Duodenal mucosa (tissue), 2 donors: ENCODE measurements at regions not wholly inside any gene's neighbourhood (a gene's known extent, or its start where the extent isn't known, plus 50 kb on each side); places are given as distances from the start of the nearest gene placed in this dataset.

Source experiments
- H3K27ac ChIP-seq: one replicate; pipeline ENCODE4 v1.7.0; 2013; ENCODE audit warnings: low read depth, low read length
- H3K27me3 ChIP-seq, 2 donors: one replicate each; pipeline ENCODE4 v1.7.0; 2013; ENCODE audit warnings: low read length in 2 of 2, control low read depth in 1 of 2; ENCODE audit not compliant: insufficient read depth in 2 of 2, control insufficient read depth in 1 of 2
- H3K36me3 ChIP-seq, 2 donors: one replicate each; pipeline ENCODE4 v1.7.0; 2013; ENCODE audit warnings: low read length in 2 of 2, control low read depth in 1 of 2; ENCODE audit not compliant: insufficient read depth in 2 of 2, control insufficient read depth in 1 of 2
- H3K4me1 ChIP-seq, 2 donors: one replicate each; pipeline ENCODE4 v1.7.0; 2013; ENCODE audit warnings: low read length in 2 of 2, control low read depth in 1 of 2; ENCODE audit not compliant: insufficient read depth in 2 of 2, control insufficient read depth in 1 of 2
- H3K4me3 ChIP-seq, 2 donors: one replicate each; pipeline ENCODE4 v1.7.0; 2013; ENCODE audit warnings: low read length in 2 of 2, low read depth in 1 of 2
- H3K9ac ChIP-seq, 2 donors: one replicate each; pipeline ENCODE4 v1.7.0; 2013; ENCODE audit warnings: low read length in 2 of 2, low read depth in 1 of 2
- H3K9me3 ChIP-seq, 2 donors: one replicate each; pipeline ENCODE4 v1.7.0; 2013; ENCODE audit warnings: low read length in 2 of 2, control low read depth in 1 of 2; ENCODE audit not compliant: control insufficient read depth in 1 of 2

DNA sequence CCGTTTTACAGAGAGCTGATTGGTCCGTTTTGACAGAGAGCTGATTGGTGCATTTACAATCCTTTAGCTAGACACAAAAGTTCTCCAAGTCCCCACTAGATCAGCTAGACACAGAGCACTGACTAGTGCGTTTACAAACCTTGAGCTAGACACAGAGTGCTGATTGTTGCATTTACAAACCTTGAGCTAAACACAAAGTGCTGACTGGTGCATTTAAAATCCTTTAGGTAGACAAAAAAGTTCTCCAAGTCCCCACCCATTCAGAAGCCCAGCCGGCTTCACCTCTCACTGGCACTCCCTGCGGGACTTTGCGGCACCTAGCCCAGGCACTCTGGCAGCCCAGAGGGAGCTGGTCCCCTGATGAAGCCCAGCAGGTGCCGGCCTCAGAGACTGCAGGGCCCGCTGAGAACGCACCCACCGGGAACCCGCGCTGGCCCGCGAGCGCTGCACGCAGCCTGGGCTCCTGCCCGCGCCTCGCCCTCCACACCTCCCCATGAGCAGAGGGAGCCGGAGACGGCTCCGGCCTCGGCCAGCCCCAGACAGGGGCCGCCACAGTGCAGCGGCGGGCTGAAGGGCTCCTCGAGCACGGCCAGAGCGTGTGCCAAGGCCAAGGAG is 508.1 kb upstream of the CHAC2 start:
- no peaks in the 10 kb centered on the region for H3K27me3 ChIP-seq

DNA sequence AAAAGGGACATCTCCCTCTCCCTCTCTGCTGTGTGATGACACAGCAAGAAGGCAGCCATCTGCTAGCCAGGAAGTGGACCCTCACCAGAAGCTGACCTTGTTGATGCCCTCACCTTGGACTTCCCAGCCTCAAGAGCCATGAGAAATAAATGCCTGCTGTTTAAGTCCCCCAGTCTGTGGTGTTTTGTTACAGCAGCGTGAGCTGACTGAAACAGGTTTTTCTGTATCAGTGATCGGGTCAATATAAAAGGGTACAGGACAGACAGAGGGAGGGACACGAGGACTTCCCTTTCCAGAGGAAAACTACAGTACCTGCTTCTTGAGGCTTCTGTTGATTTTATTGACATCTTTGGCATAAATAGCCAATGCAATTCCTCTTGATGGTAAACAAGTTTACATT is 510.3 kb upstream of the CHAC2 start:
- H3K9me3 ChIP-seq, result peaks cover 0 to 4% of the 10 kb centered on the region in 2 donors
- H3K27me3 ChIP-seq, result no peaks in the 10 kb centered on the region
- H3K9ac ChIP-seq, result no peak overlapping the region
- no peak overlapping the region for H3K4me3 ChIP-seq
- H3K27ac ChIP-seq, result no peak overlapping the region
- no peaks in the 10 kb centered on the region for H3K4me1 ChIP-seq
- no peaks in the 10 kb centered on the region for H3K36me3 ChIP-seq

More for the DNA sequence above, 508.1 kb upstream of the CHAC2 start:
- Histone ChIP-seq H3K9me3 (peaks cover 0 to 4% of the 10 kb centered on the region in 2 donors), H3K9ac (no peak overlapping the region), H3K4me3 (no peak overlapping the region), H3K36me3 (no peaks in the 10 kb centered on the region), H3K4me1 (no peaks in the 10 kb centered on the region), H3K27ac (no peak overlapping the region)

DNA sequence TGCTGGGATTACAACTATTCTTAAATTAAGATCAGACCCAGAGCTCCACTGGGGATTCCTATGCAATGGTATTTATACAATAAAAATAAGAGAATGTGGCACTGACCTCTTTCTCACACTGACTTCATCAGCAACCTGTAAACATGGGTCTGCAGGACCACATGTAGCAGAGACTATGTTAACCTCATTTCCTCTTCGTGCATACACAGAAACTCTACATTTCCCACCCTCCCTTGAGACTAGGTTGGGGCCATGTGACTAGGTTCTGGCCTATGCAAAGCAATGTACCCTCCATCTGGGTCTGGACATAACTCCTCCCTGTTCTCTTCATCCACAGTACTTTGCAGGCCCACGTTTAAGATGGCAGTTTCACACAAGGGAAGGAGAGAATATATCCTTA is 514.4 kb upstream of the CHAC2 start:
- Histone ChIP-seq H3K4me3 (no peak overlapping the region), H3K27me3 (no peaks in the 10 kb centered on the region), H3K36me3 (no peaks in the 10 kb centered on the region), H3K9ac (no peak overlapping the region), H3K27ac (no peak overlapping the region), H3K9me3 (no peaks in the 10 kb centered on the region), H3K4me1 (no peaks in the 10 kb centered on the region)

DNA sequence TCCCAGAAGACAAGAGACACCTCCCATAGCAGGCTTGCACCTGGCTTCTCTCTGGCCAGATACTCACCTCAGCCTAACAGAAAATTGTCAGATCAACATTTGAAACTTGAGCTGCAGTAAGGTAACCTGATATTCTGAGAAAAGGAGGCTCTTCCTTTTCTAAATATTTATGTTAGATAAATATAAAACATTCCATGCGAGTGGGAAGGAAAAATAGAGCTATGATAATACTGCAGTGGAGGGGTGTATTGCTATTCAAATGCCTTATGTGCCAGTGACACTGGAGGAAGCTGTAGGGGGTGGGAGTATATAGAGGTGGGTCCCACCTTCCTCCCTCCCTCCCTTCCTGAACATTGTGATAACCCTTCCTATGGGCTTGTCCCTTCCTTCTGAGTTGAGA is 515.5 kb upstream of the CHAC2 start:
- Histone ChIP-seq H3K27me3 (no peaks in the 10 kb centered on the region), H3K4me1 (no peaks in the 10 kb centered on the region), H3K9ac (no peak overlapping the region), H3K4me3 (no peak overlapping the region), H3K27ac (no peak overlapping the region), H3K9me3 (no peaks in the 10 kb centered on the region), H3K36me3 (no peaks in the 10 kb centered on the region)

DNA sequence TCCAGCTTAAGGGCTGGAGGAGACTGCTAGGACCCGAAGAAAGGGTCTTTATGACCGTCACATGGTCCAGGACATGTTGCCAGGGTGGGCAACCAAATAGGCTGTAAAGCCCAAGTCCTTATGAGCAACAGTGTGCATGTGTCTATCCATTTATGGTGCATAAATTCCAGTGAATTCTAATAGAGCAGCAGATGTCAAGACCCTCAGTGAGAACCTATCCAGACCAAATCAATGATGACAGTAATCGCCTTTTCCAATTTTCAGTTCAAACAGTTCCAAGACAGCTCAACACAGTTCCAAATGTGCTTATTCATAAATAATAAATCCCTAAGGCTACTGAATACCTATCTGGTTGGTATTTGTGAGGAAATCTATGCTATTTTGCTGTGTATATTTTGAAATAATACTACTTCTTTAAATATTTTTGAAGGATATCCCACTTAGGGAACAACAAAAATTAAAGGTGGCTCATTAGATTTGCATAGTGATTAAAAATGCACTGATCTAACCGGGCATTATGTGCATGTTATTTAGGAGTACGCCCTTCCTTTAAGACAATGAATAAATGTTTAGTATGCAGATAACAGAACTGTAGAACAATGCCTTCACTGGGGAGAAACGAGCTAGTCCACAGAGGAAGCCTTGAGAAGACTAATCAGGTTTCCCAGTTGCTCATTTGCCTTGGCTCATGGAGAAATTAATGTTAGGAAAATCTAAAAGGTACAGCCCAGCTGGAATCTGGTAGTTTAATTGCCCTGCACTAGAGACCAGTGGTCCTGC is 519.5 kb upstream of the CHAC2 start:
- H3K9me3 ChIP-seq, result no peaks in the 10 kb centered on the region
- H3K27me3 ChIP-seq, result no peaks in the 10 kb centered on the region
- no peak overlapping the region for H3K27ac ChIP-seq
- H3K4me3 ChIP-seq, result no peak overlapping the region
- no peaks in the 10 kb centered on the region for H3K36me3 ChIP-seq
- no peaks in the 10 kb centered on the region for H3K4me1 ChIP-seq
- H3K9ac ChIP-seq, result no peak overlapping the region

DNA sequence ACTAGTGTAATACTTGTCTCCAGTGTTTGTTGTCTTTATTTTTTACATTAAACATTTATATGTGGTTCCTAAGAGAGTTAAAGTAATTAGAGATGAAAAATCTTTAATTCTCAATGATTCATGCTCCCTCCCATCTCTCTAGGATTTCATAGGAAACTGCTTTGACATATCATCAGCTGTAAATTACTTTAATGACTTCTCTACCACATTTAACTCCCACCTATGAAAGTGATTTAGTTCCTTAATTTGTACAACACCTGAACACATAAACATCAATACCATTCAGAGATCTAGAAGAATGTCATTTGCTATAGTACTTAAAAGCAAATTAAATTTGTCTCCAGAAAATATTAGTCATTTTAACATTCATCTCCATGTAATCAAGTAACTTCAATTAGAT is 524.2 kb upstream of the CHAC2 start:
- Histone ChIP-seq H3K4me1 (no peaks in the 10 kb centered on the region), H3K27me3 (no peaks in the 10 kb centered on the region), H3K9me3 (no peaks in the 10 kb centered on the region), H3K9ac (no peak overlapping the region), H3K27ac (no peak overlapping the region), H3K36me3 (no peaks in the 10 kb centered on the region), H3K4me3 (no peak overlapping the region)

DNA sequence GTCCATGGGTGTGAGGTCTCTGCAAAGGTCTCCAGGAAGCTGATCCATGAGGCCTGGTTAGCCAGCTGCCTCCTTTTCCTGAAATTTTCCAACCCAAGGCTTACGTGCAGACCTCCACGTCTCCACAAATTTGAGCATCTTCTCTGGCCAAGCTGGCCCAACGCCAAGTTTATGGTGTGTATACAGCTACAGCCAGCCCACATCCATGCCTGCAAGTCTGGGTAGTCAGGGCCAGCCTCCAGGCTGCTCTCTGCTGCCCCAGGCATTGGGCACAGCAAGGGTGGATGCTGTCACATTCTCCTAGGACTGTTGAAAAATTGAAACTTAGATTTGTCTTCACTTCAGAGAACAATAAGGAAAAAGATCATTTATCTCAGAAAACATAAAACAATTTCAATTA is 525.5 kb upstream of the CHAC2 start:
- Histone ChIP-seq H3K27ac (no peak overlapping the region), H3K9me3 (no peaks in the 10 kb centered on the region), H3K4me3 (no peak overlapping the region), H3K4me1 (no peaks in the 10 kb centered on the region), H3K36me3 (no peaks in the 10 kb centered on the region), H3K27me3 (no peaks in the 10 kb centered on the region), H3K9ac (no peak overlapping the region)

DNA sequence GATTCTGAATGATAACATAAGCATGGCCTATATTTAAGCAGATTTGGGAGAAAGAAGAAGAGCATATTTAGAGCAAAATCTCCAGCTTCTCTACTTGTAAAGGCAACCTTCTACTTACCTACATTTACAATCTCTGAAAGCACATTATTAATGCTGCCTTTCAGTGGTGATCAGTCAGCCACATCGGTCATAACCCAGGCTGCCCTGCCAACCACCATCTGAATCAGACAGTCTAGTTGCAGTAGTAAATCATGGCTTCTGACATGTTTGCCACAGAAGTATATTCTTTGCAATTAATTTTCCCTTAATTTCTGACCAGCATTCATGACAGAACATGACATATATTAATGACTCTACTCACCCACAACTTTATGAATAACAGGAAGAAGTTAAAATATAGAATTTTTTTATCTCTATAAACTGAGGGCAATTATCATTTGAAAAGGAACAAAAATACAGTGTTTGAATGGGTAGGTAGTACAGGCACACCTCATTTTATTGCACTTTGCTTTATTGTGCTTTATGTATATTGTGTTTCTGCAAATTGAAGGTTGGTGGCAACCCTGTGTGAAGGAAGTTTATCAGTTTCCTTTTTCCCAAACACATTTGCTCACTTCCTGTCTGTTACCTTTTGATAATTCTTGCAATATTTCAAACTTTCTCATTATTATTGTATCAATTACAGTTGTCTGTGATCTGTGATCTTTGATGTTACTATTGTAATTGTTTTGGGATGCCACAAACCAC is 531.6 kb upstream of the CHAC2 start:
- H3K4me1 ChIP-seq, result no peaks in the 10 kb centered on the region
- no peaks in the 10 kb centered on the region for H3K27me3 ChIP-seq
- no peak overlapping the region for H3K27ac ChIP-seq
- H3K4me3 ChIP-seq, result no peak overlapping the region
- no peaks in the 10 kb centered on the region for H3K9me3 ChIP-seq
- no peak overlapping the region for H3K9ac ChIP-seq
- H3K36me3 ChIP-seq, result no peaks in the 10 kb centered on the region

DNA sequence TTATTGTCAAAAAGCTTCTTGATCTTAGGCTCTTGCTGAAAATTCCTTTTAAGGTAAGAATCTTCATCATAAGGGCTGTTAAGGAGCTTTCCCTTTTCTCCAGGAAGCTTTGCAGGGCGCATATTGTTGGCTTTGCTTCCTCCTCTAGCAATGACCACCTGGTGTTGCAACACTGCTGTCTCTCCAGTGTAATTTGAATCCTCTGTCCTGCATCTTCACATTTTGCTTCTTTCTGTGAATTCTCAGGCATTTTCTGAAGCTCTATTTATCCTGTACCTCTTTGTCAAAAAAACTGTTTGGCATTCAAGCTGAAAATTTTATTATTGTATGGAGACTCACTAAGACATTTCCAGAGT is 533.1 kb upstream of the CHAC2 start:
- H3K4me1 ChIP-seq, result no peaks in the 10 kb centered on the region
- no peaks in the 10 kb centered on the region for H3K9me3 ChIP-seq
- no peak overlapping the region for H3K9ac ChIP-seq
- no peak overlapping the region for H3K4me3 ChIP-seq
- H3K27me3 ChIP-seq, result no peaks in the 10 kb centered on the region
- H3K27ac ChIP-seq, result no peak overlapping the region
- no peaks in the 10 kb centered on the region for H3K36me3 ChIP-seq

DNA sequence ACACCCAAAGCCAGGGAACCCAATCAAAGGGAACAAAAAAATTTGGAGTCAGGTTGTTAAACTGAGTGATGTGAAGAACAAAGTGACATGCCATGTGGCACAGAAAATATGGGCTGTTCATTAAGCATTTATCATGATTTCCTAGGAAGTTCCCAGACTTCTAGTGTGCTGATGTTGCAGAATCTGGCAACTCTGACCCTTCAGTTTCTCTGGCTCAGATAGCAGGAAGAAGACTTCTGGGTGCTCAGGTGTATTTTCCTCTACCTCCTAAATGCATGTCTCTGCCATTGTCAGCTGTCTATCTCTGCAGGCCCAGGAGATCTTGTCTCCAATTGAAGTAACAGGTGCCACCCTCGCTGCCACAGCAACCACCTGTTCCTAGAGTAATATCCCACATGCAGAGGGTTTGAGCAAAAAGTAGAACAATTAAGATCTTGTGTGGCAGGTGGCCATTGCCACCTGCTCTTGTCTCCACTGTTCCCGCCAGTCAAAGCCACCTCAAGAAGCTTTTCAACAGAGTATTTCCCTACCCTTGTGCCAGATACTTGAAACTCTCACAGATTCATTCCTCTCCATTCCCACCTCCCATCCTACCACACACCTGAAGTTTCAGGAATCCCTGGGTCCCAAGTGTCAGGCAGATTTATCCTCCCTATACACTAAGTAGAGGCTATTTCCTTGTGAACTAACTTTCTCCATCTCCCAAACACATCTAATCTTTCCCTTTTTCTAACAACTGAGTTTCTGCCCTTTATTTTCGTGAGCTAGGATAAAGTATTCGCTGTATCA is 533.7 kb upstream of the CHAC2 start:
- H3K27me3 ChIP-seq, result no peaks in the 10 kb centered on the region
- no peaks in the 10 kb centered on the region for H3K9me3 ChIP-seq
- no peaks in the 10 kb centered on the region for H3K36me3 ChIP-seq
- no peak overlapping the region for H3K4me3 ChIP-seq
- no peaks in the 10 kb centered on the region for H3K4me1 ChIP-seq
- no peak overlapping the region for H3K27ac ChIP-seq
- no peak overlapping the region for H3K9ac ChIP-seq
